Small intestine (tissue), 7 donors: ENCODE measurements at regions not wholly inside any gene's neighbourhood (a gene's known extent, or its start where the extent isn't known, plus 50 kb on each side); places are given as distances from the start of the nearest gene placed in this dataset.

ENCODE experiments used
- DNase-seq, 2 donors: peaks; one replicate each; pipeline versions ENCODE4 v3.0.0 to v3.0.0-alpha.2; 2013
- FAIRE-seq: peaks from 2 replicates; lab custom pipeline; 2012; peaks lifted over from hg19 to GRCh38; lab: Jason Lieb, UNC
- H3K27ac ChIP-seq, 3 donors: one replicate each; pipeline ENCODE4 v1.5.1; 2013; ENCODE audit warnings: low read length in 2 of 3, mild to moderate bottlenecking in 2 of 3, control low read depth in 1 of 3, inconsistent platforms in 1 of 3, low read depth in 1 of 3, moderate library complexity in 1 of 3
- H3K27me3 ChIP-seq, 3 donors: one replicate each; pipeline ENCODE4 v1.6.1; 2013; ENCODE audit warnings: low read length in 3 of 3, inconsistent platforms in 1 of 3; ENCODE audit not compliant: control insufficient read depth in 3 of 3, insufficient read depth in 3 of 3
- H3K36me3 ChIP-seq, 3 donors: one replicate each; pipeline ENCODE4 v1.6.1; 2013; ENCODE audit warnings: low read length in 3 of 3, inconsistent platforms in 1 of 3, low read depth in 1 of 3, mild to moderate bottlenecking in 1 of 3, moderate library complexity in 1 of 3; ENCODE audit not compliant: control insufficient read depth in 3 of 3, insufficient read depth in 2 of 3
- H3K4me1 ChIP-seq, 3 donors: one replicate each; pipeline ENCODE4 v1.6.1; 2013; ENCODE audit warnings: low read length in 2 of 3, inconsistent platforms in 1 of 3, low read depth in 1 of 3, mild to moderate bottlenecking in 1 of 3, moderate library complexity in 1 of 3; ENCODE audit not compliant: control insufficient read depth in 3 of 3, insufficient read depth in 2 of 3
- H3K4me3 ChIP-seq, 3 donors: one replicate each; pipeline ENCODE4 v1.5.1; 2013; ENCODE audit warnings: low read length in 3 of 3, control low read depth in 1 of 3, inconsistent platforms in 1 of 3, low read depth in 1 of 3, mild to moderate bottlenecking in 1 of 3, moderate library complexity in 1 of 3
- H3K9me3 ChIP-seq, 2 donors: one replicate each; pipeline ENCODE4 v1.6.1; 2013; ENCODE audit warnings: low read depth in 1 of 2, low read length in 1 of 2; ENCODE audit not compliant: control insufficient read depth in 2 of 2, insufficient read depth in 1 of 2
- WGBS, 3 donors: extraction: QIAGEN DNeasy Blood & Tissue Kit; methylation state at CpG; one replicate each; pipeline ENCODE4 v1.1.7; 2013; 5-methylcytosine and 5-hydroxymethylcytosine counted together
- donor health status: healthy with polysubstance abuse.
- donor health status: control.
- donor health status: control.
- donor health status: Bipolar disorder and iron deficiency.
- donor health status: healthy.

- Histone ChIP-seq H3K27me3 (no peaks in the 10 kb centered on the region), H3K4me1 (peaks cover 0 to 23% (median 0%) of the 10 kb centered on the region in 3 donors), H3K4me3 (no peak overlapping the region), H3K9me3 (no peaks in the 10 kb centered on the region), H3K27ac (no peak overlapping the region), H3K36me3 (no peaks in the 10 kb centered on the region)
- FAIRE-seq (no peak), DNase-seq (no peak)
- 74 to 88% (median 78%) methylated on average over 6 of the region's 6 CpGs for WGBS, 3 donors
Measured at GRCh38 chr20:11452326-11452725, 465.4 kb upstream of the BTBD3 start.

- H3K27ac ChIP-seq, result no peak overlapping the region
- FAIRE-seq (no peak), DNase-seq (no peak)
- H3K36me3 ChIP-seq, result no peaks in the 10 kb centered on the region
- peaks cover 0 to 25% (median 0%) of the 10 kb centered on the region in 3 donors for H3K4me1 ChIP-seq
- H3K4me3 ChIP-seq, result no peak overlapping the region
- no peaks in the 10 kb centered on the region for H3K27me3 ChIP-seq
- no peaks in the 10 kb centered on the region for H3K9me3 ChIP-seq
- WGBS, 3 donors, result 77 to 90% (median 87%) methylated on average over 2 of the region's 2 CpGs
Measured at GRCh38 chr20:11453430-11453829, 464.3 kb upstream of the BTBD3 start.

- H3K4me3 ChIP-seq, result no peak overlapping the region
- H3K27me3 ChIP-seq, result no peaks in the 10 kb centered on the region
- WGBS, 3 donors, result 13 to 35% (median 17%) methylated on average over 7 of the region's 7 CpGs
- H3K36me3 ChIP-seq, result no peaks in the 10 kb centered on the region
- no peak for FAIRE-seq
- peaks cover 0 to 33% (median 0%) of the 10 kb centered on the region in 3 donors for H3K4me1 ChIP-seq
- peak; percentile 64 to 84 for DNase-seq
- H3K9me3 ChIP-seq, result no peaks in the 10 kb centered on the region
- H3K27ac ChIP-seq, result peak overlapping the region in 1 of 3 donors; percentile 42
Measured at GRCh38 chr20:11454966-11455799, 462.5 kb upstream of the BTBD3 start.

GRCh38 chr20:11457488-11457887 is 460.2 kb upstream of the BTBD3 start:
- Histone ChIP-seq H3K9me3 (no peaks in the 10 kb centered on the region), H3K27me3 (no peaks in the 10 kb centered on the region), H3K4me1 (peaks cover 0 to 26% (median 0%) of the 10 kb centered on the region in 3 donors), H3K4me3 (no peak overlapping the region), H3K36me3 (no peaks in the 10 kb centered on the region), H3K27ac (no peak overlapping the region)
- 68 to 87% (median 73%) methylated on average over 5 of the region's 5 CpGs for WGBS, 3 donors
- DNase-seq (no peak), FAIRE-seq (no peak)

GRCh38 chr20:11459090-11459890 is 458.4 kb upstream of the BTBD3 start:
- H3K27me3 ChIP-seq, result no peaks in the 10 kb centered on the region
- no peak overlapping the region for H3K27ac ChIP-seq
- no peaks in the 10 kb centered on the region for H3K9me3 ChIP-seq
- no peak overlapping the region for H3K4me3 ChIP-seq
- 16 to 31% (median 18%) methylated on average over 2 of the region's 2 CpGs for WGBS, 3 donors
- FAIRE-seq, result no peak
- H3K36me3 ChIP-seq, result no peaks in the 10 kb centered on the region
- peak in 1 of 2 donors; percentile 34 for DNase-seq
- H3K4me1 ChIP-seq, result peaks cover 0 to 22% (median 0%) of the 10 kb centered on the region in 3 donors

- no peak overlapping the region for H3K4me3 ChIP-seq
- no peaks in the 10 kb centered on the region for H3K36me3 ChIP-seq
- FAIRE-seq, result no peak
- H3K4me1 ChIP-seq, result no peaks in the 10 kb centered on the region
- H3K9me3 ChIP-seq, result no peaks in the 10 kb centered on the region
- no peaks in the 10 kb centered on the region for H3K27me3 ChIP-seq
- DNase-seq, result no peak
- H3K27ac ChIP-seq, result no peak overlapping the region
Measured at GRCh38 chr20:11467436-11467835, 450.3 kb upstream of the BTBD3 start.

- Histone ChIP-seq H3K27ac (no peak overlapping the region), H3K36me3 (no peaks in the 10 kb centered on the region), H3K9me3 (no peaks in the 10 kb centered on the region), H3K27me3 (no peaks in the 10 kb centered on the region), H3K4me3 (no peak overlapping the region), H3K4me1 (no peaks in the 10 kb centered on the region)
- DNase-seq (no peak), FAIRE-seq (no peak)
- 70 to 84% (median 72%) methylated on average over 2 of the region's 2 CpGs for WGBS, 3 donors
Measured at GRCh38 chr20:11468880-11469279, 448.8 kb upstream of the BTBD3 start.

GRCh38 chr20:11469795-11470435 is 447.8 kb upstream of the BTBD3 start:
- Histone ChIP-seq H3K4me1 (no peaks in the 10 kb centered on the region), H3K9me3 (no peaks in the 10 kb centered on the region), H3K27me3 (no peaks in the 10 kb centered on the region), H3K4me3 (no peak overlapping the region), H3K27ac (no peak overlapping the region), H3K36me3 (no peaks in the 10 kb centered on the region)
- DNase-seq (no peak), FAIRE-seq (no peak)
- WGBS, 3 donors, result 69 to 90% (median 86%) methylated on average over 1 of the region's 1 CpG
